C4-2B (cell line): ENCODE measurements at regions not wholly inside any gene's neighbourhood (a gene's known extent, or its start where the extent isn't known, plus 50 kb on each side); places are given as distances from the start of the nearest gene placed in this dataset.

Source experiments
- H3K27ac ChIP-seq: fragments of 450-650 bp; 2 replicates; pipeline ENCODE4 v1.5.1; 2017
- ZFX ChIP-seq: fragments of 450-650 bp; IDR thresholded peaks from 2 replicates; pipeline ENCODE4 v1.6.1; 2017
- TF ChIP-seq, protein P1 (sequence below): fragments of 450-650 bp; conservative IDR thresholded peaks from 2 replicates; pipeline ENCODE4 v1.5.1; 2017; ENCODE audit warnings: mild to moderate bottlenecking

DNA sequence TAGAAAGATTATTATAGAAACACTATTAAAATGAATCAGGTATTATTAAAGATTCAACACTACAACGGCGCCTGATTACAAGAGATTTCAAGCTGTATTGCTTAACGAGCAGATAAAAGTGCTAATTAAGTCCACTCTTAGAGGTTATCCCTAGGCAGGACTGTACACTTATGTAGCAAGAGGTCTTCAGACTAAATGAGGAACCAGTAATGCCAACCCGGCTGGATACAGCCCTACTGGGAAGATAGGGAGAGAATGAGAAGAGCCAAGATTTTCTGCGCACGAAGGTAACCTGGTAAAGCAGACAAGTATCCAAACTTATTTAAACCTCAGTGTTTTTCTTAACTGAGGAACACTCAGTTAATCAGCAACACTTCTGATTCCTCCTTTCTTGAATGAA is 115.7 kb upstream of the HIVEP3 start:
- TF ChIP-seq, protein P1, sequence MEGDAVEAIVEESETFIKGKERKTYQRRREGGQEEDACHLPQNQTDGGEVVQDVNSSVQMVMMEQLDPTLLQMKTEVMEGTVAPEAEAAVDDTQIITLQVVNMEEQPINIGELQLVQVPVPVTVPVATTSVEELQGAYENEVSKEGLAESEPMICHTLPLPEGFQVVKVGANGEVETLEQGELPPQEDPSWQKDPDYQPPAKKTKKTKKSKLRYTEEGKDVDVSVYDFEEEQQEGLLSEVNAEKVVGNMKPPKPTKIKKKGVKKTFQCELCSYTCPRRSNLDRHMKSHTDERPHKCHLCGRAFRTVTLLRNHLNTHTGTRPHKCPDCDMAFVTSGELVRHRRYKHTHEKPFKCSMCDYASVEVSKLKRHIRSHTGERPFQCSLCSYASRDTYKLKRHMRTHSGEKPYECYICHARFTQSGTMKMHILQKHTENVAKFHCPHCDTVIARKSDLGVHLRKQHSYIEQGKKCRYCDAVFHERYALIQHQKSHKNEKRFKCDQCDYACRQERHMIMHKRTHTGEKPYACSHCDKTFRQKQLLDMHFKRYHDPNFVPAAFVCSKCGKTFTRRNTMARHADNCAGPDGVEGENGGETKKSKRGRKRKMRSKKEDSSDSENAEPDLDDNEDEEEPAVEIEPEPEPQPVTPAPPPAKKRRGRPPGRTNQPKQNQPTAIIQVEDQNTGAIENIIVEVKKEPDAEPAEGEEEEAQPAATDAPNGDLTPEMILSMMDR, result no peak
- TF ChIP-seq ZFX, result no peak
- H3K27ac ChIP-seq, result no peak overlapping the region

DNA sequence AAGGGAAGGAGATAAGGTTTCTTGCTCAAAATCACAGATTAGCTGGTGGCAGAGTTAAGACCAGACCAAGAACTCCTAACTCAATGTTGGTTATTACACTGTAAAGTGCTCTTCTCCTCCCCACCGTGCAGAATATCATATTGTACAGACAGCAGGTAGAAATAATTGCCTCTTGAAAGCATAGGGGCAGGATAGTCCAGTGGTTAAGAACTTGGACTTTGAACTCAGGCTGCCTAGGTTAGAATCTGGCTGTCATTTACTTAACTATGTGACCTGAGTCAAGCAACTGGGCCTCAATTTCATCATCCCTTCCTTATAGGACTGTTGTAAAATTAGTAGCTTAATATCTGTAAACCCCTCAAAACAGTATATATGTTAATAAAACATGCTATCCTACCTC is 114.9 kb upstream of the HIVEP3 start:
- no peak for TF ChIP-seq ZFX
- TF ChIP-seq, protein P1, result no peak
- no peak overlapping the region for H3K27ac ChIP-seq

DNA sequence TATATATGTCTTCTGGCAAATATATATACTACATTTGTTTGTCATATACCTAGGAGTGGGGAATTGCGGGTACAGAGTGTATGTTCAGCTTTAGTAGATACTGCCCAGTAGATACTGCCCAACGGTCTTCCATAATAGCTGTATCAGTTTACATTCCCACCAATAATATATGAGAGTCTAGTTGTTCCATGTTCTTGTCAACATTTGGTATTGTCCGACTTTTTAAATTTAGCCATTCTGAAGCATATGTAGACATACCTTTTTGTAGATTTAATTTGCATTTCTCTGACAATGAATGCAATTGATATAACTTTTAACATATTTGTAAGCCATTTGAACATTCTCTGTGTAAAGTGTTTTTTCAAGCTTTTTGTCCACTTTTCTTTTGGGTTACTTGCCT is 99.0 kb upstream of the HIVEP3 start:
- H3K27ac ChIP-seq, result no peak overlapping the region
- TF ChIP-seq, protein P1, result no peak
- no peak for TF ChIP-seq ZFX

DNA sequence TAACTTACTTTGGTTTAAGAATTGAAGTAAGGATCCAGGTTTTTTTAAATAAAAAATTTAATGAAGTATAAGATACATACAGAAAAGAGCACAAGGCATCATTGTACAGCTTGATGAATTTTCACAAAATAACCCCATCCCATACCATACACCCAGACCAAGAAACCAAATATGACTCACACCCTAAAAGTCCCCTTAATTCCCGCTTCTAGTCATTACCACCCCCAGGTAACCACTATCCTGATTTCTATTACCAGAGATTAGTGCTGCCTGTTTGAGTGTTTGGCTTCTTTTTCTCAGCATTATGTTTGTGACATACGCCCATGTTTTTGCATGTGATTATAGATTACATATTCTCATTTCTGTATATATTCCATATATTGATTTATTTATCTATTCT is 98.5 kb upstream of the HIVEP3 start:
- H3K27ac ChIP-seq, result no peak overlapping the region
- no peak for TF ChIP-seq ZFX
- TF ChIP-seq, protein P1, result no peak

DNA sequence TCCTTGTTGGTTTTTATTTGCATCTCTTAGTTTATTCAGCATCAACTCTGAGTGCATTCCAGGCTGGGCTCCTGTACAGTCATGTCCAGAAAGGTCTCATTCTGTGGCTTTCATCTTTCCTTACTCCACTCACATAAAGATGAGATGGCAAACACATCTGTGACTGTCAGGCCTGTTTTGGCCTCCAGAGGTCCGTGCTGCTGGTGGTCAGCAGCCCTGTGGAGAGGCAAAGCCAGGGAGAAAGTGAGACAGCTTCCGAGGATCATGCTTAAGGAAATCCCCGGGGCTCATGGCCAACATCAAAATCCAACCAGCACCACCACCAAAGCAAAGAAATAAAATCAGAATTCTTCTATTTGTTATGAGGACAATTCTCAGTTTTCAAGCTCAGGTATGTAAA is 96.1 kb upstream of the HIVEP3 start:
- no peak overlapping the region for H3K27ac ChIP-seq
- no peak for TF ChIP-seq ZFX
- TF ChIP-seq, protein P1, result no peak

DNA sequence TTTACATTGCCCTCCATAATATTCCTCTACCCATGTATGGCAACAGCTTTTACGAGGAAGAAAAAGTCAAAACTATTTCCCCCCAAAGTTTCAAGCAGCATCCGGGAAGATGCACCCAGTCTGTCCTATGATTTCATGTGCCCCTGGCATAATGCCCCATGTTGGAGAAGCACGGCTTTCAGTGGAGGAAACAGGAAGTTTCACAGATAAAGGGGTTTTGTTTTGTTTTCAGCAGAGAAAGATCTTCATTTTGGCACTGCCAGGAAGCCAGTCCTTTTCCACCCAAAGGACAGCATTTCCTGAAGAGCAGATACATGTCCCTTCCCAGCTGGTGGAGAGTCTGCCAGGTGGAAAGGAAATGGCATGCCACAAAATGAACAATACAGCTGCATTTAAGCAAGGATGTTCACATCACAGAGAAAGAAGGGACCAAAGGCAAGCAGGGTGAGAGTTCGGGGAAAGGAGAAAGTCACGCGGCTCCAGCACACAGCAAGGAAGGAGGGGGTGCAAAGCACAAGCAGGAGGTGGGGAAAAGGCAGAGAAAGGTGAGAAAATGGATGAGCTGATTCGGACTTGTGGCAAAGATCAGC is 95.3 kb upstream of the HIVEP3 start:
- TF ChIP-seq, protein P1, result no peak
- TF ChIP-seq ZFX, result no peak
- no peak overlapping the region for H3K27ac ChIP-seq

DNA sequence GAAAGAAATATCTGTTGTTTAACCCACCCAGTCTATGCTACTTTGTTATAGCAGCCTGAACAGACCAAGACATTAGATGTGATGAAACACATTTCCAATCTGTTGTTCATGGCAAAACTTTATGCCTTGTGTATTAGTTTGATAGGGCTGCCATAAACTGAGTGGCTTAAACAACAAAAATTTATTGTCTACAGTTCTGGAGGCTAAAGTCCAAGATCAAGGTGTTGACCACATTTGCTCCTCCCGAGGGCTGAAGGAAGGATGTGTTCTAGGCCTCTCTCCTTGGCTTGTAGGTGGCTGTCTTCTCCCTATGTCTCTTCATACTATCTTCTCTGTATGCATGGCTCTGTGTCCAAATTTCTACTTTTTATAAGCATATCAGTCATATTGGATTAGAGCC is 94.1 kb upstream of the HIVEP3 start:
- TF ChIP-seq, protein P1, result no peak
- TF ChIP-seq ZFX, result no peak
- H3K27ac ChIP-seq, result no peak overlapping the region
